HG02885 (cell line): ENCODE measurements at regions not wholly inside any gene's neighbourhood (a gene's known extent, or its start where the extent isn't known, plus 50 kb on each side); places are given as distances from the start of the nearest gene placed in this dataset.

ENCODE experiments used
- ATAC-seq: cut with Tn5 transposase; IDR thresholded peaks from one replicate; pipeline ENCODE4 v1.9.1; 2021; ENCODE audit warnings: mild to moderate bottlenecking; ENCODE audit not compliant: unreplicated experiment, poor library complexity

- ATAC-seq = no peak
Measured at GRCh38 chr21:43349644-43350043, 77.3 kb downstream of the SIK1 start.

- no peak for ATAC-seq
Measured at GRCh38 chr21:43348801-43349261, 78.1 kb downstream of the SIK1 start.

GRCh38 chr21:43348170-43348766 is 78.7 kb downstream of the SIK1 start:
- no peak for ATAC-seq

- ATAC-seq = no peak
Measured at GRCh38 chr21:43347461-43348169, 79.3 kb downstream of the SIK1 start.

- no peak for ATAC-seq
Measured at GRCh38 chr21:43346551-43346950, 80.4 kb downstream of the SIK1 start.

GRCh38 chr21:43345746-43346409 is 81.1 kb downstream of the SIK1 start:
- no peak for ATAC-seq

GRCh38 chr21:43345046-43345745 is 81.7 kb downstream of the SIK1 start:
- ATAC-seq = no peak

- ATAC-seq = no peak
Measured at GRCh38 chr21:43343992-43344886, 82.7 kb downstream of the SIK1 start.

- ATAC-seq = no peak
Measured at GRCh38 chr21:43343095-43343991, 83.6 kb downstream of the SIK1 start.

- no peak for ATAC-seq
Measured at GRCh38 chr21:43342301-43342881, 84.5 kb downstream of the SIK1 start.

- no peak for ATAC-seq
Measured at GRCh38 chr21:43341378-43342161, 85.4 kb downstream of the SIK1 start.

GRCh38 chr21:43340491-43341377 is 86.2 kb downstream of the SIK1 start:
- ATAC-seq = no peak

GRCh38 chr21:43339668-43340067 is 87.3 kb downstream of the SIK1 start:
- no peak for ATAC-seq

- no peak for ATAC-seq
Measured at GRCh38 chr21:43338951-43339350, 88.0 kb downstream of the SIK1 start.

- no peak for ATAC-seq
Measured at GRCh38 chr21:43337901-43338655, 88.9 kb downstream of the SIK1 start.

GRCh38 chr21:43335119-43335518 is 91.8 kb downstream of the SIK1 start:
- ATAC-seq = no peak
